ENCODE measurements at regions not wholly inside any gene's neighbourhood (a gene's known extent, or its start where the extent isn't known, plus 50 kb on each side); places are given as distances from the start of the nearest gene placed in this dataset.

- DNase-seq (ENCODE audit: low spot score) (no peak), ATAC-seq (ENCODE audit: low FRiP score) (no peak)
- TF ChIP-seq, protein P1, sequence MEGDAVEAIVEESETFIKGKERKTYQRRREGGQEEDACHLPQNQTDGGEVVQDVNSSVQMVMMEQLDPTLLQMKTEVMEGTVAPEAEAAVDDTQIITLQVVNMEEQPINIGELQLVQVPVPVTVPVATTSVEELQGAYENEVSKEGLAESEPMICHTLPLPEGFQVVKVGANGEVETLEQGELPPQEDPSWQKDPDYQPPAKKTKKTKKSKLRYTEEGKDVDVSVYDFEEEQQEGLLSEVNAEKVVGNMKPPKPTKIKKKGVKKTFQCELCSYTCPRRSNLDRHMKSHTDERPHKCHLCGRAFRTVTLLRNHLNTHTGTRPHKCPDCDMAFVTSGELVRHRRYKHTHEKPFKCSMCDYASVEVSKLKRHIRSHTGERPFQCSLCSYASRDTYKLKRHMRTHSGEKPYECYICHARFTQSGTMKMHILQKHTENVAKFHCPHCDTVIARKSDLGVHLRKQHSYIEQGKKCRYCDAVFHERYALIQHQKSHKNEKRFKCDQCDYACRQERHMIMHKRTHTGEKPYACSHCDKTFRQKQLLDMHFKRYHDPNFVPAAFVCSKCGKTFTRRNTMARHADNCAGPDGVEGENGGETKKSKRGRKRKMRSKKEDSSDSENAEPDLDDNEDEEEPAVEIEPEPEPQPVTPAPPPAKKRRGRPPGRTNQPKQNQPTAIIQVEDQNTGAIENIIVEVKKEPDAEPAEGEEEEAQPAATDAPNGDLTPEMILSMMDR (IDR thresholded peaks at IDR 0.05), result no peak
These were observed 276.3 kb upstream of the PARD3B start for GRCh38 chr2:204268971-204269370.

- DNase-seq (ENCODE audit: low spot score) (no peak), ATAC-seq (ENCODE audit: low FRiP score) (no peak)
- TF ChIP-seq, protein P1 (IDR thresholded peaks at IDR 0.05), result no peak
These were observed 273.2 kb upstream of the PARD3B start for GRCh38 chr2:204272089-204272488.

DNA sequence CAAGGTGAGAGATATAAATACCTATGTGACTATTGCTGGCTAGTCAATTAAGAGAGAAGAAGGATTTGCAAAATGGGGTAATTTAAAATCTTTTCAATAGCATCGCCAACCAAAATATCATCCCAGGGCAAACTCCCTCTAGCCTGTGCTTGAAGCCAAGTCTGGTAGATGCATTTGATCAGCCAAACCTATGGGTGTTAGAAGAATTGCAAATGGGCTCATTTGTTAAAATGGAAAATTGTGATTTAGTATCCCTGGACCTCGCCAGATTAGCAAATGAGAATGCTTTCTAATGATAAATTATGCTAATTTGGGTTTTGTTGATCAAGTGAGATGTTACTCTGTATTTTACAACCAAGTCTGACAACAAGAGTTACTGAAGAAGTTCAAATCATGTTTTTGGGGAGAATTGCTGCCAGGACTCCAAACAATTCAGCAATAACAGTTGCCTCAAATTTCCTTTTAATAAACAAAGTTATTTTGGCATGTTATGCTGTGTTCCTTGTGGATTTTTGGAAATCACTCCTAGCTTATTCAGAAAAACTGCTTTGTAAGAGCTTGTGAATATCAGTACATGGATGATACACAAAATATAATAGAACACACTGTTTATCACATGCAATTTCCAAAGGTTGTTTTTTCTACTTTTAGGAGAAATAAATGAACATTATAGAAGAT, 272.5 kb upstream of the PARD3B start:
- TF ChIP-seq, protein P1 (IDR thresholded peaks at IDR 0.05), result no peak
- DNase-seq (ENCODE audit: low spot score) (no peak), ATAC-seq (ENCODE audit: low FRiP score) (no peak)

DNA sequence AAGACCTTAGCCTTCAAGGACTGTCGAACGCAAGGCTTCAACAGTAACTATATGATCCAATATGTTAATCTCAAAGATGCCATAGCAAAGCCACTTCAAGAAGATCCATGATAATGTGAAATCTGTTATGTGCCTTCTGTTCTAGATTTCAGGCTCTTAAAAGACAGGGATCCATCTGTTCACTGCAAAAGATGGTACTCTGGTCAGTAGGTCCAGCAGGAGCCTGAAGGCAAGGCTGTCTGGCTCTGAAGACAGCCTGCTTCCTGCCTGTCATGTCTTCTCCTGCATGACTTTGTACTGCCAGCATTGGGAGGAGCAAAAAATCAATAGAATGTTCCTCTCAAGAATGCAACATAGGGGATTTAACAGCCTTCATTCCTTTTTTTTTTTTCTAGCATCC, 270.8 kb upstream of the PARD3B start:
- TF ChIP-seq, protein P1 (IDR thresholded peaks at IDR 0.05), result no peak
- DNase-seq (ENCODE audit: low spot score) (no peak), ATAC-seq (ENCODE audit: low FRiP score) (no peak)

DNA sequence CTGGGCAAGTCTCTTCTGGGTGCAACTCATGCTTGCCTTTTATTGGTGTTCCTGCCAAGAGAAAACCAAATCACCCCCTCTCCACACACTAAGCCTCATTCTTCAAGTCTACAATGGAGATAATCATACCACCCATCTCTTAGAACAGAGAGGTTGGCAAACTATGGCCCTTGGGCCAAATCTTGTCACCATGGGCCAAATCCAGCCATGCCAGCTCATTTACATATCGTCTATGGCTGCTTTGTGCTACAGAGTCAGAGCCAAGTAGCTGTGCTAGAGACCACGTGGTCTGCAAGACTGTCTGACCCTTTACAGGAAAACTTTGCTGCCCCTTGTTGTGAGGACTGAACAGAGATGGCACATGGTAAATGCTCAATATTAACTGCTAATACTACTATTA, 270.3 kb upstream of the PARD3B start:
- ATAC-seq (ENCODE audit: low FRiP score) (no peak), DNase-seq (ENCODE audit: low spot score) (no peak)
- TF ChIP-seq, protein P1 (IDR thresholded peaks at IDR 0.05), result no peak

- TF ChIP-seq, protein P1 (IDR thresholded peaks at IDR 0.05), result no peak
- DNase-seq (ENCODE audit: low spot score) (no peak), ATAC-seq (ENCODE audit: low FRiP score) (no peak)
These were observed 268.0 kb upstream of the PARD3B start for GRCh38 chr2:204277226-204277625.

DNA sequence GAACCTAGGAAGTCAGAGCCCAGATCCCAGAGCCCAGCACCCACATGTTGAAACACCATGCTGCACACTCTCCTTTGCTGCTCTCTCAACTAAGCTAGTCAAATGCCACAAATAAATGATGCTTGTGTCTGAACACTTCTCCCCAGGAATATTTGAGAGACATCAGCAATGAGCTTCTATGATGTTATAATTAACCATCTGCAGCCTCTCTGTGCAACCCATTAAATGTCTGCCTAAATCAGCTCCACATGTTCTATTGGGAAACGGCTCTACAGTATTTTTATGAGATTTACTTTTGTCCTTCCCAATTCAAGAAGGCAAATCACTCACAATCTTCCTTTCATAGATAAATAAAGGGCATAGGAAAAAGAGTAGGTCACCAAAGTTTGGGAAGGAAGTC, 266.8 kb upstream of the PARD3B start:
- TF ChIP-seq, protein P1 (IDR thresholded peaks at IDR 0.05), result no peak
- DNase-seq (ENCODE audit: low spot score) (no peak), ATAC-seq (ENCODE audit: low FRiP score) (no peak)
